ENCODE measurements at regions not wholly inside any gene's neighbourhood (a gene's known extent, or its start where the extent isn't known, plus 50 kb on each side); places are given as distances from the start of the nearest gene placed in this dataset.

DNA sequence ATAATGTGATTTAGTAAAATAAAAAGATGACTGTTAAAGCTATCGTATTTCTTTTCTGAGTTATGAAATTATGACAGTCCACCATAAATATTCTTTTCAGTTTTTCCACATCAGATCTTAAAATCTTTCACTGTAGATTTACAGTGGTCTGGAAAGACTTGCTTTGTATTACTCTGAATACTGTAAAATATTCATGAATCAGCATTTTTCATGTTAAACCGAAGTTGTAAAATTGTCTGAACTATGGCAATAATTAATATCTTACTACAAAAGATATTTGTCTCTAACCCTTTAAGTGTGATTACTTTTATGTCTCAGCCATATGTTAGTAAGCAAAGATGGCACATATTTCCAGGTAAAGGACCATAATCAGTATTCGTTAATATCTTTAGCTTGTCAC, 1397.2 kb upstream of the PCDH9 start:
- TF ChIP-seq ELF1 (IDR thresholded peaks at IDR 0.05) (no peak), GABPA (IDR thresholded peaks at IDR 0.05; ENCODE audit: low read depth) (no peak), EZH2phosphoT487 (IDR thresholded peaks at IDR 0.05; ENCODE audit: borderline replicate concordance, low read depth) (no peak), RCOR1 (IDR thresholded peaks at IDR 0.05; ENCODE audit: low read length) (no peak), TEAD4 (IDR thresholded peaks at IDR 0.05; ENCODE audit: borderline replicate concordance, insufficient read depth) (no peak), FOSL2 (IDR thresholded peaks at IDR 0.05; ENCODE audit: borderline replicate concordance, low read depth) (no peak), FOXJ3 (CRISPR knock-in tag; IDR thresholded peaks at IDR 0.05) (no peak), SIN3A (IDR thresholded peaks at IDR 0.05; ENCODE audit: borderline replicate concordance, low read depth, low read length) (no peak), REST (IDR thresholded peaks at IDR 0.05; ENCODE audit: low read depth, low read length) (no peak), TCF12 (IDR thresholded peaks at IDR 0.05) (no peak), POLR2AphosphoS5 (IDR thresholded peaks at IDR 0.05; ENCODE audit: low read depth, low read length) (no peak), USF2 (IDR thresholded peaks at IDR 0.05; ENCODE audit: borderline replicate concordance, low read depth, low read length) (no peak), RXRA (IDR thresholded peaks at IDR 0.05; ENCODE audit: borderline replicate concordance, low read depth) (no peak)
- TF ChIP-seq, protein P1, sequence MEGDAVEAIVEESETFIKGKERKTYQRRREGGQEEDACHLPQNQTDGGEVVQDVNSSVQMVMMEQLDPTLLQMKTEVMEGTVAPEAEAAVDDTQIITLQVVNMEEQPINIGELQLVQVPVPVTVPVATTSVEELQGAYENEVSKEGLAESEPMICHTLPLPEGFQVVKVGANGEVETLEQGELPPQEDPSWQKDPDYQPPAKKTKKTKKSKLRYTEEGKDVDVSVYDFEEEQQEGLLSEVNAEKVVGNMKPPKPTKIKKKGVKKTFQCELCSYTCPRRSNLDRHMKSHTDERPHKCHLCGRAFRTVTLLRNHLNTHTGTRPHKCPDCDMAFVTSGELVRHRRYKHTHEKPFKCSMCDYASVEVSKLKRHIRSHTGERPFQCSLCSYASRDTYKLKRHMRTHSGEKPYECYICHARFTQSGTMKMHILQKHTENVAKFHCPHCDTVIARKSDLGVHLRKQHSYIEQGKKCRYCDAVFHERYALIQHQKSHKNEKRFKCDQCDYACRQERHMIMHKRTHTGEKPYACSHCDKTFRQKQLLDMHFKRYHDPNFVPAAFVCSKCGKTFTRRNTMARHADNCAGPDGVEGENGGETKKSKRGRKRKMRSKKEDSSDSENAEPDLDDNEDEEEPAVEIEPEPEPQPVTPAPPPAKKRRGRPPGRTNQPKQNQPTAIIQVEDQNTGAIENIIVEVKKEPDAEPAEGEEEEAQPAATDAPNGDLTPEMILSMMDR (IDR thresholded peaks at IDR 0.05): no peak
- no peak overlapping the region for H2AFZ ChIP-seq (ENCODE audit: low read depth)
- DNase-seq: no peak
- H3K9me3 ChIP-seq: no peaks in the 10 kb centered on the region
- POLR2A ChIA-PET: no interaction called here
- no peaks in the 10 kb centered on the region for H3K9me2 ChIP-seq
- H3K4me2 ChIP-seq: no peak overlapping the region
- H3K79me2 ChIP-seq (ENCODE audit: insufficient read depth): no peaks in the 10 kb centered on the region
- no peaks in the 10 kb centered on the region for H3F3A ChIP-seq (replicated peaks; ENCODE audit: insufficient read depth)
- no peaks in the 10 kb centered on the region for H3K27me3 ChIP-seq (ENCODE audit: insufficient read depth)
- no peak overlapping the region for H3K4me3 ChIP-seq (ENCODE audit: low read depth in 2 of 2, low read length in 1 of 2)
- CTCF ChIA-PET: no interaction called here
- WGBS (ENCODE audit: low lambda C conversion rate): 78% methylated on average over 3 of the region's 3 CpGs
- H3K27ac ChIP-seq (ENCODE audit: low read depth in 2 of 2, low read length in 1 of 2): no peak overlapping the region
- no peaks in the 10 kb centered on the region for H3K36me3 ChIP-seq (replicated peaks in 1 of 2; ENCODE audit: control insufficient read depth in 1 of 2, insufficient read depth in 2 of 2, low read length in 1 of 2)
- H4K20me1 ChIP-seq (ENCODE audit: insufficient read depth): no peaks in the 10 kb centered on the region
- no peak overlapping the region for H3K9ac ChIP-seq
- H3K4me1 ChIP-seq (ENCODE audit: control insufficient read depth in 1 of 2, insufficient read depth in 2 of 2, low read depth in 1 of 2, low read length in 1 of 2): no peaks in the 10 kb centered on the region

Measured in SK-N-SH (cell line).